Mammary epithelial cell (primary cell): ENCODE measurements at regions not wholly inside any gene's neighbourhood (a gene's known extent, or its start where the extent isn't known, plus 50 kb on each side); places are given as distances from the start of the nearest gene placed in this dataset.

Source experiments
- CTCF ChIP-seq, 2 donors: IDR thresholded peaks in 1 of 2; conservative IDR thresholded peaks in 1 of 2; 2 replicates each; pipeline ENCODE4 v1.5.1; 2011 to 2012; ENCODE audit warnings: inconsistent platforms in 2 of 2, low read length in 2 of 2, mild to moderate bottlenecking in 2 of 2, control low read depth in 1 of 2, low read depth in 1 of 2; ENCODE audit not compliant: insufficient read depth in 1 of 2; ENCODE audit errors: extremely low read depth in 1 of 2
- EZH2 ChIP-seq: IDR thresholded peaks from 2 replicates; pipeline ENCODE4 v1.6.1; 2012; ENCODE audit warnings: low read length, inconsistent platforms, borderline replicate concordance

DNA sequence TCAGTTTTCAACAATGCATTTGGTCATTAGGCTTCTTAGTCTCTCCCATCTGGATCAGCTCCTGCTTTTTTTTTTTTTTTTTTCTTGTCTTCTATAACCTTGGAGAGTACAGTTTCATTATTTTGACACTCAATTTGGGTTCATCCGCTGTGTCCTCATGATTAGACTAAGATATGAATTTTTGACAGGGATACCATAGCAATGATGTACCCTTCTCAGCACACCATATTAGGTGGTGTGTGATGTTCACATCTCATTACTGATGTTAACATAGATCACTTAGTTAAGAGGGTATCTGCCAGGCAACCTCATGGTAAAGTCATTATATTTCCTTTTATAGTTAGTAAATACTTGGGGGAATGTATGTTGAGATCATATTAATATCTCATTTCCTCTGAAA, 445.5 kb upstream of the IGFBP3 start:
- no peak for TF ChIP-seq CTCF (conservative IDR thresholded peaks at IDR 0.05 in 1 of 2, IDR thresholded peaks at IDR 0.05 in 1 of 2; ENCODE audit: extremely low read depth in 1 of 2, insufficient read depth in 1 of 2, low read depth in 1 of 2, low read length in 2 of 2)
- no peak for TF ChIP-seq EZH2
